ENCODE measurements at regions not wholly inside any gene's neighbourhood (a gene's known extent, or its start where the extent isn't known, plus 50 kb on each side); places are given as distances from the start of the nearest gene placed in this dataset.

- Histone ChIP-seq H3K9me2 (no peaks in the 10 kb centered on the region), H2AFZ (ENCODE audit: low read depth) (no peak overlapping the region), H3K36me3 (replicated peaks in 1 of 2; ENCODE audit: control insufficient read depth in 1 of 2, insufficient read depth in 2 of 2, low read length in 1 of 2) (no peaks in the 10 kb centered on the region), H3K9ac (no peak overlapping the region), H3K27me3 (ENCODE audit: insufficient read depth) (no peaks in the 10 kb centered on the region), H3K27ac (ENCODE audit: low read depth in 2 of 2, low read length in 1 of 2) (no peak overlapping the region), H3F3A (replicated peaks; ENCODE audit: insufficient read depth) (no peaks in the 10 kb centered on the region), H3K79me2 (ENCODE audit: insufficient read depth) (no peaks in the 10 kb centered on the region), H4K20me1 (ENCODE audit: insufficient read depth) (no peaks in the 10 kb centered on the region), H3K4me1 (ENCODE audit: control insufficient read depth in 1 of 2, insufficient read depth in 2 of 2, low read depth in 1 of 2, low read length in 1 of 2) (no peaks in the 10 kb centered on the region), H3K4me2 (no peak overlapping the region; the same call in 1 of the 2 replicates), H3K4me3 (ENCODE audit: low read depth in 2 of 2, low read length in 1 of 2) (no peak overlapping the region), H3K9me3 (no peaks in the 10 kb centered on the region)
- 56% methylated on average over 3 of the region's 3 CpGs for WGBS (ENCODE audit: low lambda C conversion rate)
- DNase-seq = no peak
- TF ChIP-seq NFIC (IDR thresholded peaks at IDR 0.05; ENCODE audit: borderline replicate concordance) (no peak), TAF1 (IDR thresholded peaks at IDR 0.05; ENCODE audit: borderline replicate concordance, low read depth, low read length) (no peak), EP300 (IDR thresholded peaks at IDR 0.05; ENCODE audit: borderline replicate concordance in 1 of 2, low read depth in 1 of 2, low read length in 1 of 2) (no peak), RFX5 (IDR thresholded peaks at IDR 0.05; ENCODE audit: low read length) (no peak), RAD21 (IDR thresholded peaks at IDR 0.05; ENCODE audit: low read length) (no peak), YY1 (IDR thresholded peaks at IDR 0.05; ENCODE audit: low read depth) (no peak), SIN3A (IDR thresholded peaks at IDR 0.05; ENCODE audit: borderline replicate concordance, low read depth, low read length) (no peak), FOXJ3 (CRISPR knock-in tag; IDR thresholded peaks at IDR 0.05) (no peak)
- TF ChIP-seq, protein P1, sequence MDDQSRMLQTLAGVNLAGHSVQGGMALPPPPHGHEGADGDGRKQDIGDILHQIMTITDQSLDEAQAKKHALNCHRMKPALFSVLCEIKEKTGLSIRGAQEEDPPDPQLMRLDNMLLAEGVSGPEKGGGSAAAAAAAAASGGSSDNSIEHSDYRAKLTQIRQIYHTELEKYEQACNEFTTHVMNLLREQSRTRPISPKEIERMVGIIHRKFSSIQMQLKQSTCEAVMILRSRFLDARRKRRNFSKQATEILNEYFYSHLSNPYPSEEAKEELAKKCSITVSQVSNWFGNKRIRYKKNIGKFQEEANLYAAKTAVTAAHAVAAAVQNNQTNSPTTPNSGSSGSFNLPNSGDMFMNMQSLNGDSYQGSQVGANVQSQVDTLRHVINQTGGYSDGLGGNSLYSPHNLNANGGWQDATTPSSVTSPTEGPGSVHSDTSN (IDR thresholded peaks at IDR 0.05) = no peak
- CTCF ChIA-PET = no interaction called here
- POLR2A ChIA-PET = no interaction called here
Measured at GRCh38 chr5:33092719-33093118, 348.0 kb upstream of the TARS1 start.

DNA sequence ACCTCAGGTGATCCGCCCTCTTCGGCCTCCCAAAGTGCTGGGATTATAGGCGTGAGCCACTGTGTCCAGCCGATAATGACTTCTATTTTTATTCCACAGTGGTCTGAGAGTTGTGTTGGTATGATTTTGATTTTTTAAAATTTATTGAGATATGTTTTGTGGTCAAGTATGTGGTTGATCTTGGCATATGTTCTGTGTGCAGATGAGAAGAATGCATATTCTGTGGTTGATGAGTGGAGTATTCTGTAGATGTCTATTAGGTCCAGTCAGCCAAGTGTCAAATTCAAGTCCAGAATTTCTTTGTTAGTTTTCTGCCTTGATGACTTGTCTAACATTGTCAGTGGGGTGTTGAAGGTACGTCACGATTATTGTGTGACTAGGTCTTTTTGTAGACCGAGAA lies 338.2 kb upstream of the TARS1 start:
- Histone ChIP-seq H3K36me3 (replicated peaks in 1 of 2; ENCODE audit: control insufficient read depth in 1 of 2, insufficient read depth in 2 of 2, low read length in 1 of 2) (no peaks in the 10 kb centered on the region), H3F3A (replicated peaks; ENCODE audit: insufficient read depth) (peaks cover 3% of the 10 kb centered on the region), H4K20me1 (ENCODE audit: insufficient read depth) (no peaks in the 10 kb centered on the region), H3K4me1 (ENCODE audit: control insufficient read depth in 1 of 2, insufficient read depth in 2 of 2, low read depth in 1 of 2, low read length in 1 of 2) (no peaks in the 10 kb centered on the region), H3K9me3 (peaks cover 11% of the 10 kb centered on the region; the same call in 1 of the 2 replicates), H3K9ac (no peak overlapping the region), H3K27ac (ENCODE audit: low read depth in 2 of 2, low read length in 1 of 2) (no peak overlapping the region), H3K79me2 (ENCODE audit: insufficient read depth) (no peaks in the 10 kb centered on the region), H3K9me2 (no peaks in the 10 kb centered on the region), H2AFZ (ENCODE audit: low read depth) (no peak overlapping the region), H3K4me2 (no peak overlapping the region), H3K4me3 (ENCODE audit: low read depth in 2 of 2, low read length in 1 of 2) (no peak overlapping the region), H3K27me3 (ENCODE audit: insufficient read depth) (no peaks in the 10 kb centered on the region)
- WGBS (ENCODE audit: low lambda C conversion rate) = 51% methylated on average over 7 of the region's 7 CpGs
- no peak for DNase-seq
- no peak for TF ChIP-seq MXI1 (IDR thresholded peaks at IDR 0.05; ENCODE audit: low read depth, low read length)
- ChIA-PET POLR2A (no interaction called here), CTCF (no interaction called here)

GRCh38 chr5:33105521-33105941 lies 335.2 kb upstream of the TARS1 start:
- H3K9ac ChIP-seq = no peak overlapping the region
- peaks cover 9% of the 10 kb centered on the region for H3F3A ChIP-seq (replicated peaks; ENCODE audit: insufficient read depth)
- peak overlapping the region in 1 of 2 experiments; percentile 61; a peak in 2 of 4 replicates for H3K27ac ChIP-seq (ENCODE audit: low read depth in 2 of 2, low read length in 1 of 2)
- DNase-seq = no peak
- H3K36me3 ChIP-seq (replicated peaks in 1 of 2; ENCODE audit: control insufficient read depth in 1 of 2, insufficient read depth in 2 of 2, low read length in 1 of 2) = no peaks in the 10 kb centered on the region
- H3K9me3 ChIP-seq = peaks cover 15% of the 10 kb centered on the region; the same call in 1 of the 2 replicates
- peak; percentile 65 for TF ChIP-seq FOSL2 (IDR thresholded peaks at IDR 0.05; ENCODE audit: borderline replicate concordance, low read depth)
- TF ChIP-seq CHD2 (IDR thresholded peaks at IDR 0.05; ENCODE audit: low read length, partially characterized antibody) = no peak
- TF ChIP-seq ELF1 (IDR thresholded peaks at IDR 0.05) = no peak
- TF ChIP-seq, protein P1 (IDR thresholded peaks at IDR 0.05) = 0 out of 2 replicates have a peak, but pooled peaks have one; percentile 5
- peak; percentile 43; the same call in 1 of the 2 replicates for TF ChIP-seq TCF12 (IDR thresholded peaks at IDR 0.05)
- TF ChIP-seq JUND (IDR thresholded peaks at IDR 0.05) = peak; percentile 51
- ChIA-PET POLR2A (no interaction called here), CTCF (no interaction called here)
- H4K20me1 ChIP-seq (ENCODE audit: insufficient read depth) = no peaks in the 10 kb centered on the region
- no peaks in the 10 kb centered on the region for H3K9me2 ChIP-seq
- H3K4me2 ChIP-seq = 0 out of 2 replicates have a peak overlapping the region, but pooled peaks have one; percentile 26
- 14% methylated on average over 1 of the region's 1 CpG for WGBS (ENCODE audit: low lambda C conversion rate)
- no peaks in the 10 kb centered on the region for H3K27me3 ChIP-seq (ENCODE audit: insufficient read depth)
- no peak overlapping the region; the same call in 1 of the 2 replicates for H2AFZ ChIP-seq (ENCODE audit: low read depth)
- H3K4me3 ChIP-seq (ENCODE audit: low read depth in 2 of 2, low read length in 1 of 2) = no peak overlapping the region
- no peaks in the 10 kb centered on the region for H3K4me1 ChIP-seq (ENCODE audit: control insufficient read depth in 1 of 2, insufficient read depth in 2 of 2, low read depth in 1 of 2, low read length in 1 of 2)
- no peaks in the 10 kb centered on the region for H3K79me2 ChIP-seq (ENCODE audit: insufficient read depth)
